DOHH2 (cell line): ENCODE measurements at regions not wholly inside any gene's neighbourhood (a gene's known extent, or its start where the extent isn't known, plus 50 kb on each side); places are given as distances from the start of the nearest gene placed in this dataset.

Experiments used
- CTCF ChIP-seq: fragments of 200-600 bp; sonication (generic); IDR thresholded peaks from one replicate; pipeline ENCODE4 v1.5.1; 2014; ENCODE audit warnings: antibody characterized with exemption, mild to moderate bottlenecking, low read depth, low read length; ENCODE audit not compliant: poor library complexity, severe bottlenecking
- EZH2phosphoT487 ChIP-seq: fragments of 200-600 bp; sonication (generic); IDR thresholded peaks from 2 replicates; pipeline ENCODE4 v1.6.1; 2017; ENCODE audit warnings: borderline replicate concordance, mild to moderate bottlenecking, antibody characterized with exemption, low read length, moderate library complexity, mixed read lengths

GRCh38 chr14:62077676-62078261, 315.5 kb downstream of the SNAPC1 start:
- TF ChIP-seq CTCF (no peak), EZH2phosphoT487 (no peak)
